Stimulated activated CD4-positive, alpha-beta T cell treated with anti-CD3 and anti-CD28 coated beads, Interleukin-1b, Interleukin-23, amount 100 ng/mL, for 1 hour (primary cell): ENCODE measurements at regions not wholly inside any gene's neighbourhood (a gene's known extent, or its start where the extent isn't known, plus 50 kb on each side); places are given as distances from the start of the nearest gene placed in this dataset.
"Not testable (repeated sequence)": the region's sequence is repeated elsewhere in the genome, so short reads cannot be mapped to it uniquely, and the experiment has no call there.

Source experiments
- DNase-seq, 2 donors: peaks; one replicate each; pipeline ENCODE4 v3.0.0-alpha.2; 2020; ENCODE audit warnings: low read depth in 2 of 2

DNA sequence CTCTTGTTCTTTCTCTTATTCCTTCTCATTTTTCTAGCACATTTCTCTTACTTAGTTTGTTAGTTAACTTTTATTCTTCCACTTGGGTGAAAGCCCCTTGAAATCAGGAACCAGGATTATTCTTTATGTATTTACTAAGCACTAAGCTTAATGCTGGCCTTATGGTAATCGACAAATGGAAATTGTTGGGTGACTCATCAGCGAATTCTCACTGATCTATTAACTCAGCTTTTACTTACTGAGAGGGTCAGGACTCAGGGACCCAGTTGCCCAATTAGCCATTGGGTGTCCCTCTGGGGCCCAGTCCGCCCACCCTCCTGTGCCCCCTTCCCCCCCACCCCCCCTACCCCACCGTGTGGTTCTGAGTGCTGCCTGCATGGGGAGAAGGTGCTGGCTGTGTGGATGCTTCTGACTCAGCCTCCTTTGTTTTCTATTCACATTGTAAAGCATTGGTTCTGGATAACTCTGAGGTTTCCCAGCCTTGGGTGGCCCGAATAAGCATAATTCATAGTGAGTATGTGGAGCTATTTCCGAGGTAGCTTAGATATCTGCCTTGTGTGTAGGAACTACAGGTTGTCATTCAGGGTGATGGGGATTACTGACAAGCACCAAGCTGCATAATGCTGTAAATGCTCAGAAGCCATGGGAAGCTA, 240.9 kb downstream of the FGF9 start:
- DNase-seq, result no peak

DNA sequence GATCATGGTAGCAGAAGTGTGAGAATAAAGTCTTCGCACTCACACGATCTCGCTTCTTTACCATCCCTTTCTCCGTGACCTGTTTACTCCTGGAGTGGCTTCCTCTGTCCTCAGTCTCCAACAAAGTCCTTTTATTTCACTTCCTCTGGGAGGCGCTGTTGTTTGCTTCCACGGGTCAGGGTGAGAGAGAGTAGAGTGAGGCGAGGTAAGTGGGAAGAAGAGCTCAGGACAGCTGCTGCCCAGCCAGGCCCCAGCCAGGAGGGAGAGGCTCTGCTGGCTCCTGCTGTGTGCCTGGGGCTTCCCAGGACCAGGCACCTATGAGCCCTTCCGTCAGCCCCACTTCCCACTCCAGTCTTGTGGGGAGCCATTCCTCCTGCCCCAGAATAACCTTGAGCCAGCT, 242.1 kb downstream of the FGF9 start:
- no peak for DNase-seq

DNA sequence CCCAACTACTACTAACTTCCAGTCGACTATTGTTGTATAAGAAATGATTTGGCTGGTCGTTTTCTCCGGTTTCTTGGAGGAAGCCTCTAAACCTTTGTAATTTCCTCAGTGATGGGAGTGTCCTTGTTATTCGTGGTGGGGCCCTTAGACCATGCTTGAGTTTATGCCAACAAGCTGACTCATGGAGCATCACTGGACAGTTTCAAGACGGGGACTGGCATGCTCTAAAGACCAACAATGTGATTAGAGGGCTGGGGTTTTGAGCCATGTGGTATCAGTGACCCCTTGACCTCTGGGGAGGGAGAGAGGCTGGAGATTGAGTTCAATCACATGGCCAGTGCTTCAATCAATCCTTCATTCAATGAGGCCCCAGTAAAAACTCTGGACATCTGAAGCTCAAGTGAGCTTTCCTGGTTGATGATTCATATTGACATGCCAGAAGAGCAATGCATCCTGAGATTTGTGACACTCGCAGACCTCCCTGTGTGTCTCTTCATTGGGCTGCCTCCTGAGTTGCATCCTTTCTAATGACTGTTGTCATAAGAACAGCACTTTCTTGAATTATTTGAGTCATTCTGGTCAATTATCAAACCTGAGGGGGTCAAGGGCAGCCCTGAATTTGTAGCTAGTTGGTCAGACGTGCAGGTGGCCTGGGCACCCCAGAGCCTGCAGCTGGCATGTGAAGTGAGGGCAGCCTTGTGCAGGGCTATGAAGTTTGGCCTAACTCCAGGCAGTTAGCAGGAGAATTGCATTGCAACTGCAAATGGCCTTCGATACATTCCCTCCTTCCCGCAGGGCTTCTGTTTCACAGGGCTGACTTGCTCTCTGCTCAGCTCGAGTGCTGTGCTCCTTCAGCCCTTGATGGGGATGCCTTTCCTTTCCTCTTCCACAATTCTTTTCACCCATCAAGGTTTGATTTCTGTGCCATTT, 246.5 kb downstream of the FGF9 start:
- no peak for DNase-seq

DNA sequence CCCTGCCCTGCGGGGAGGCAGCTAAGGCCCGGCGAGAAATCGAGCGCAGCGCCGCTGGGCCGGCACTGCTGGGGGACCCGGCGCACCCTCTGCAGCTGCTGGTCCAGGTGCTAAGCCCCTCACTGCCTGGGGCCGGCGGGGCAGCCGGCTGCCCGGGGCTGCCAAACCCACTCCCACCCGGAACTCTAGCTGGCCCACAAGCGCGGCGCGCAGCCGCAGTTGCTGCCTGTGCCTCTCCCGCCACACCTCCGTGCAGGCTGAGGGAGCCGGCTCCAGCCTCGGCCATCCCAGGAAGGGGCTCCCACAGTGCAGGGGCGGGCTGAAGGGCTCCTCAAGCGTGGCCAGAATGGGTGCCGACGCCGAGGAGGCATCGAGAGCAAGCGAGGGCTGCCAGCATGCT, 249.9 kb downstream of the FGF9 start:
- DNase-seq, result not testable (repeated sequence)

DNA sequence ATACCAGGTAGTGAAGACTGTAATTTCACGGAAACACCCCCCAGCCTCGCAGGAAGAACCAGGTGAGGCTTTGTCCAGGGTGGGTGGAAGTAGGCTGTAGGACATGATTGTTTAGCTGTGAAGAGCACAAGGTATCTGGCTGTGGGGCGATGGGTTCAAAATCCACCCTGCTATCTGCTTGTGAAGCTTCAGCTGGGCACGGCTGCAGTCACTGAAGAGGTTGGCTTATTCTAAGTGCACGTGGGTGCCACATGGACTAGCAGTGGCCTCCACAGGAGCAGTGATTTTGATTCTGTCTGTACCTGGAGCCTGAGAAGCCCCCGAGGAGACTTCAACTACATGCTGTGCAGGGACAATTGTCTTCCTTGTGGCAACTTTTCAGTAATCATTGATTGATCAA, 254.1 kb downstream of the FGF9 start:
- DNase-seq, result no peak

GRCh38 chr13:21925720-21926119, 254.8 kb downstream of the FGF9 start:
- no peak for DNase-seq

- DNase-seq, result no peak
Observed at GRCh38 chr13:21929400-21929799, 258.5 kb downstream of the FGF9 start.

DNA sequence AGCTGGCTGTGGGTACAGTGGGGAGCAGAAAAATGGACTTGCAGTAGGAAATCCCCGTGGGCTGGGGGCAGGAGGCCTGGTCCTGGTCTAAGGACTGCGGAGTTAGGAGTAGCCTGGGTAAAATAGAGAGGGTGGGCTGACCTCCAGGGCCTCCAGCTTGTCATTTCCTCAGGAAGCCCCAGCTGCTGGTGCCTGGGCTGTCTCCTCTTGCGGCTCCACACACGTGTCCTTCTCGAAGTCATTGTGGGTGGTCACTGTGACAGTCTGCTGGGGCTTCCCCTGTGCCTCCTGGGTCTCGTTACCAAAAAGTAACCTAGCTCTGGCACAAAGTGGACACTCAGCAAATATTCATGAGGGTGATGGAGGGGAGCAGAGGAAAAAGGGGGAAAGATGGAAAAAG, 259.7 kb downstream of the FGF9 start:
- DNase-seq, result no peak

- no peak for DNase-seq
Observed at GRCh38 chr13:21932578-21932977, 261.7 kb downstream of the FGF9 start.

DNA sequence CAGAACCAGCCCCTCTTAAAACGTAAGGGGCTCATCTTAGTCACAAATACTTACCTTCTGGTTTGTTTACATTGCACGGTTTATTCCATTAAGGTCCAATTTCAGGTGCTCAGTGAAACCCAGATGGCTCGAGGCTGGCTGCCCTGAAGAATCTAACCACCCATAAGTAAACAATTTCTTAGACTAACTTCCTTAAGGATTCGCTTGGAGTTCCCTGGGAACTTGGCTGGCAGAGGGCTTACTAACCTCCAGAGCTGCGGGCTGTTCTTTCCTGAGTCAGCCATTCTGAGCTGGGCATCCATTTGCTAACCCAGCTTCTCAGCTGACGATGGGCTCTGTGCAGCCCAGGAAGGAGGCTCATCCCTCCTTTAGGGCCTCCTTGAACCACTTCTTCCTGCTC, 262.1 kb downstream of the FGF9 start:
- DNase-seq, result no peak

DNA sequence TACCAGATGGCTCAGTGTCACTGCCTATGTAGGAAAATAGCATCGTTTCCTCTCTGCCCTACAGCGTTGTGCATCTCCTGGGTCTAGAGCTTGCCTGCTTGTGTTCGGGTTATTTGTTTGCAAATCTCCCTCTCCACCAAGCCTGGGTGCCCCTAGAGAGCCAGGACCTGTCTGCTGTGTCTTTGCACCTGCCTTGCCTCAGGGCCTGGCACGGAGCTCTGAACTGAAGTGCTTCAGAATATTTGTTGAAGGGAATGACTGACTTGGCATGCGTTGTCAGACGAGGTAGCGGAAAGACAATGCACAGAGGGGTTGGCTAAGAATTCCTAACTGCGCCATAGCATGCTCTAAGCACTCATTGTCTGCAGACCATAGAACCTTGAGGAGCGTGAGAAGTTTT, 263.4 kb downstream of the FGF9 start:
- no peak for DNase-seq

- no peak for DNase-seq
Observed at GRCh38 chr13:21936674-21937073, 265.8 kb downstream of the FGF9 start.

GRCh38 chr13:21938168-21938567, 267.3 kb downstream of the FGF9 start:
- no peak for DNase-seq

DNA sequence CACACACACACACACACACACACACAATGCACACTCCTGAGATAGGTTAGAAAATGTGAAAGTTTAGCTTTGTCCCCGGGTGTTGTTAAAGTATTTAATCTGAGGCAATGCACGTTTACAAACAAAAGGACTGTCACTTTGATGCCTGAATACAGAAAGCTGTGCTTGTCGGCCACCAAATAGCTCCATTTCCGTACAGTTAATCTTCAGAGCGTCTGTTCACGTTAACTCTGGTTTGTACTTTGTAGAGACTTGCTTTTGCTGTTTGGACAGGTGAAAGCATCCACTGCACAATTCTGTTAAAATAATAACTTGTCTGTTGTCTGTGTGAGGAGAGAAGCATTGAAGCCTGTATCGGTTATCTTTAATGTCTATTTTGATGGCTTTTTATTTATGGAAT, 267.8 kb downstream of the FGF9 start:
- no peak for DNase-seq

GRCh38 chr13:21942061-21942460, 271.2 kb downstream of the FGF9 start:
- DNase-seq, result no peak

DNA sequence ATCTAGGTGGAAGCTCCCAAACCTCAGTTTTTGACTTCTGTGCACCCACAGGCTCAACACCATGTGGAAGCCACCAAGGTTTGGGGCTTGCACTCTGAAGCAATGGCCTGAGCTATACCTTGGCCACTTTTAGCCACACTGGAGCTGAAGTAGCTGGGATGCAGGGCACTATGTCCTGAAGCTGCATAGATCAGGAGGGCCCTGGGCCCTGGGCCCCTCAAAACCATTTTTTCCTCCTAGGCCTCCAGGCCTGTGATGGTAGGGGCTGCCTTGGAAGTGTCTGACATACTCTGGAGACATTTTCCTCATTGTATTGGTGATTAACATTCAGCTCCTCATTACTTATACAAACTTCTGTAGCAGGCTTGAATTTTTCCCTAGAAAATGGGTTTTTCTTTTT, 273.7 kb downstream of the FGF9 start:
- no peak for DNase-seq

GRCh38 chr13:21945195-21945594, 274.3 kb downstream of the FGF9 start:
- no peak for DNase-seq

- DNase-seq, result no peak
Observed at GRCh38 chr13:21946964-21947363, 276.1 kb downstream of the FGF9 start.

DNA sequence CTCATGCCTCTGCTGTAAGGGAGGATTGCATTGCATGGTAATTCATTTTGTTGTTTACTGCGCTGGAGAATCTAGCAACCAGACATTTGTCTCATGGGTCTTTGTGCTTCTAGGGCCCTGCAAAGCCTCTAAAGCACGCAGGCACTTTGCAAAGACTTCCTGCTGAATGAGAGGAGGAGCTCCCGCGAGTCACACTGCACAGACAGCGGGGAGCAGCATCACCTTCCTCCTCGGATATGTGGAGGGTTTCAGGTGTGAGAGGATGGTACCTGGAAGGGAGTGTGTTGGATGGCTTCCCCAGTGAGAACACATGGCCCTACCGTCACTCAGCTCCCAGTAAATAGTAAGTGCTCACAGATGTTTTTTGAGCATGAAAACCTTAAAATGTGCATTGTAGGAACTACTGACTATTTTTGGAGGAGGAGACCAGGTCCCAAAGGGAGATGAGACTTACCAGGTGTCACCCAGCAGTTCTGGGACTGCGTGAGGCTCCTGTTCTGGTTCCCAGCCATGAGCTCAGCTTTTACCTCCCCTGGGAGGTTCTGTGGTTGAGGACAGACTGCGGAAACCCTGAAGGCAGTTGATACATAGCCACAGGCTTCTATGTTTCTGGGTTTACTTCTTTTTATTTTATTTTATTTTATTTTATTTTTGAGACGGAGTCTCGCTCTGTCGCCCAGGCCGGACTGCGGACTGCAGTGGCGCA, 278.0 kb downstream of the FGF9 start:
- DNase-seq, result no peak

GRCh38 chr13:21949818-21950429, 279.1 kb downstream of the FGF9 start:
- DNase-seq, result no peak

GRCh38 chr13:21956666-21957065, 285.8 kb downstream of the FGF9 start:
- DNase-seq, result no peak

- DNase-seq, result no peak
Observed at GRCh38 chr13:21957833-21958232, 287.0 kb downstream of the FGF9 start.
